ENCODE measurements at regions not wholly inside any gene's neighbourhood (a gene's known extent, or its start where the extent isn't known, plus 50 kb on each side); places are given as distances from the start of the nearest gene placed in this dataset.

- Histone ChIP-seq H3K27me3 (no peaks in the 10 kb centered on the region), H3K36me3 (no peaks in the 10 kb centered on the region), H3K4me1 (no peaks in the 10 kb centered on the region), H3K9me3 (no peaks in the 10 kb centered on the region), H3K27ac (no peak overlapping the region), H3K4me3 (no peak overlapping the region)
- no peak for TF ChIP-seq CTCF (IDR thresholded peaks at IDR 0.05)
- intact Hi-C loops (cut with DNase I) = no loop called here
- FAIRE-seq (no peak), ATAC-seq (no peak), DNase-seq (no peak)
- 85 to 93% methylated on average over 1 of the region's 1 CpG for WGBS, 2 donors
Measured at GRCh38 chr13:44007451-44007850, 127.7 kb downstream of the LACC1 start.

- no peak overlapping the region for H3K27ac ChIP-seq
- 96 to 100% methylated on average over 2 of the region's 2 CpGs for WGBS, 2 donors
- no peak overlapping the region for H3K4me3 ChIP-seq
- FAIRE-seq (no peak), DNase-seq (no peak), ATAC-seq (no peak)
- peaks cover 0 to 7% (median 0%) of the 10 kb centered on the region in 3 donors for H3K4me1 ChIP-seq
- TF ChIP-seq CTCF (IDR thresholded peaks at IDR 0.05) = no peak
- H3K9me3 ChIP-seq = no peaks in the 10 kb centered on the region
- no peaks in the 10 kb centered on the region for H3K27me3 ChIP-seq
- no peaks in the 10 kb centered on the region for H3K36me3 ChIP-seq
- intact Hi-C loops (cut with DNase I) = no loop called here
Measured at GRCh38 chr13:44011036-44011435, 131.3 kb downstream of the LACC1 start.

GRCh38 chr13:44012910-44013757 lies 133.4 kb downstream of the LACC1 start:
- Histone ChIP-seq H3K27me3 (no peaks in the 10 kb centered on the region), H3K4me1 (peaks cover 0 to 7% (median 0%) of the 10 kb centered on the region in 3 donors), H3K9me3 (no peaks in the 10 kb centered on the region), H3K36me3 (no peaks in the 10 kb centered on the region), H3K4me3 (no peak overlapping the region), H3K27ac (peak overlapping the region in 2 of 4 donors; percentile 36 to 55)
- no peak for DNase-seq
- WGBS, 2 donors = 70 to 73% methylated on average over 8 of the region's 8 CpGs
- no peak for TF ChIP-seq CTCF (IDR thresholded peaks at IDR 0.05)
- no peak for FAIRE-seq
- ATAC-seq = peak in 3 of 4 donors; percentile 31 to 58 (median 39)
- intact Hi-C loops (cut with DNase I) = no loop called here

DNA sequence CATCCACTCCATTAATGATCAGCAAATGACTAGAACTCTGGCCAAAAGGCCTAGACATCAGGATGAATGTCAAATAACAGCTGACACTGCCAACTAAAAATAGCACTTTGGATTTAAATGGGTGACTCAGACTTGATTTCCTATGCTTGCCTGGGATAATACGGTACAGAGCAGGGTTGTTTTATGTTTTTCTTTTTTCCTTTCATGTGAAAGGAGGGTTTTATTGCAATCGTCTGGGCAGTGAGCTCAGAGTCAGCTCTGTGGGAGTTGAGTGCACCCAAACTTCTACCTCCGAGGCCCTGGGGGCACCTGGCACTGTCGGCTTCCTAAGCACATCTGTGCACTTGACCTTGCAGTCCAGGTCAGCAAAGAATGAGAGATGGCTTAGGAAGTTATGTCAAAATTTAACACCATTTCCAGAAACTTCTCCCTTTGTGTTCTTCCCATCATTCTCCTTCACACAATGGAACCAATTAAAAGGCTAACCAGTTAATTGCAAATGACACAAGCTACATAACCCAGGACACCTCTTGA lies 134.1 kb downstream of the LACC1 start:
- Histone ChIP-seq H3K4me3 (no peak overlapping the region), H3K9me3 (no peaks in the 10 kb centered on the region), H3K27ac (peak overlapping the region in 2 of 4 donors; percentile 36 to 55), H3K4me1 (peaks cover 0 to 7% (median 0%) of the 10 kb centered on the region in 3 donors), H3K36me3 (no peaks in the 10 kb centered on the region), H3K27me3 (no peaks in the 10 kb centered on the region)
- intact Hi-C loops (cut with DNase I) = no loop called here
- no peak for TF ChIP-seq CTCF (IDR thresholded peaks at IDR 0.05)
- ATAC-seq (peak in 3 of 4 donors; percentile 65 to 83 (median 70)), DNase-seq (no peak), FAIRE-seq (no peak)
- WGBS, 2 donors = 37 to 44% methylated on average over 4 of the region's 4 CpGs

- no peak overlapping the region for H3K4me3 ChIP-seq
- DNase-seq = no peak
- FAIRE-seq = no peak
- H3K27me3 ChIP-seq = no peaks in the 10 kb centered on the region
- no peak for ATAC-seq
- intact Hi-C loops (cut with DNase I) = no loop called here
- WGBS, 2 donors = 74 to 77% methylated on average over 8 of the region's 8 CpGs
- H3K36me3 ChIP-seq = no peaks in the 10 kb centered on the region
- H3K9me3 ChIP-seq = no peaks in the 10 kb centered on the region
- H3K27ac ChIP-seq = peak overlapping the region in 2 of 4 donors; percentile 36 to 55
- H3K4me1 ChIP-seq = peaks cover 0 to 7% (median 0%) of the 10 kb centered on the region in 3 donors
- TF ChIP-seq CTCF (IDR thresholded peaks at IDR 0.05) = no peak
Measured at GRCh38 chr13:44014501-44014900, 134.8 kb downstream of the LACC1 start.
